Left ventricle myocardium inferior (tissue), 1 donor: ENCODE measurements at regions not wholly inside any gene's neighbourhood (a gene's known extent, or its start where the extent isn't known, plus 50 kb on each side); places are given as distances from the start of the nearest gene placed in this dataset.

Source experiments
- DNase-seq: peaks from one replicate; pipeline ENCODE4 v3.0.0-alpha.2; 2020
- H3K27ac ChIP-seq: fragments of 200-600 bp; replicated peaks from 2 replicates; pipeline ENCODE4 v1.8.0; 2021
- H3K27me3 ChIP-seq: fragments of 200-600 bp; 2 replicates; pipeline ENCODE4 v1.8.0; 2021; ENCODE audit warnings: low read depth
- H3K36me3 ChIP-seq: fragments of 200-600 bp; 2 replicates; pipeline ENCODE4 v1.8.0; 2021
- H3K4me1 ChIP-seq: fragments of 200-600 bp; 2 replicates; pipeline ENCODE4 v1.8.0; 2021
- H3K4me3 ChIP-seq: fragments of 200-600 bp; 2 replicates; pipeline ENCODE4 v1.8.0; 2021; ENCODE audit warnings: mild to moderate bottlenecking, moderate library complexity
- H3K9me3 ChIP-seq: fragments of 200-600 bp; replicated peaks from 2 replicates; pipeline ENCODE4 v1.8.0; 2021
- intact Hi-C: fragments of 100-400 bp; cut with micrococcal nuclease; formaldehyde crosslinking; loops from one replicate; pipeline ENCODE4 v1.11.0; 2022
- TF ChIP-seq, protein P1 (sequence below): fragments of 200-600 bp; IDR thresholded peaks from 2 replicates; pipeline ENCODE4 v1.8.0; 2021; ENCODE audit warnings: antibody characterized with exemption, mild to moderate bottlenecking, borderline replicate concordance
- donor health status: DM: no; HTN: yes; CAD: no; lungs with severe emphysema.

DNA sequence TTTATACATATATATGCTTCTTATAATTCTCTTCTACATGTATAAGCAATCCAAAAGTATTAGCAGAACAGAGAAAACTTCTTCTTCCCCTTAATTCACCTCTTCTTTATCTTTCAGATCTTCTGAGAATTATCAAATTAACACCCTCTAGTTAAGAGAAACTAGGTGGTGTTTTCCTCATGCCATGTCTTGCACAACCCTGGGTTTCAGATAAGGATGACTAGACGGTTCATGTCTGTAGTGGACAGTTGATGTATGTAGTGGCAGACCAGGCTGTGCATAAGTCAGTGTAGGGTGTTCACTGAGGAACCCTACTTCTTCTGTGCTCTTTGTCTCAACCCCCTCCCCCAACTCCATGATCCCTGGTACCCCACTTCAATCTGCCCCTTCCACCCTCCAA, 187.3 kb downstream of the SAMD5 start:
- Histone ChIP-seq H3K36me3 (no peaks in the 10 kb centered on the region), H3K27ac (no peak overlapping the region), H3K9me3 (no peaks in the 10 kb centered on the region), H3K4me3 (no peak overlapping the region), H3K4me1 (no peaks in the 10 kb centered on the region), H3K27me3 (no peaks in the 10 kb centered on the region)
- TF ChIP-seq, protein P1, sequence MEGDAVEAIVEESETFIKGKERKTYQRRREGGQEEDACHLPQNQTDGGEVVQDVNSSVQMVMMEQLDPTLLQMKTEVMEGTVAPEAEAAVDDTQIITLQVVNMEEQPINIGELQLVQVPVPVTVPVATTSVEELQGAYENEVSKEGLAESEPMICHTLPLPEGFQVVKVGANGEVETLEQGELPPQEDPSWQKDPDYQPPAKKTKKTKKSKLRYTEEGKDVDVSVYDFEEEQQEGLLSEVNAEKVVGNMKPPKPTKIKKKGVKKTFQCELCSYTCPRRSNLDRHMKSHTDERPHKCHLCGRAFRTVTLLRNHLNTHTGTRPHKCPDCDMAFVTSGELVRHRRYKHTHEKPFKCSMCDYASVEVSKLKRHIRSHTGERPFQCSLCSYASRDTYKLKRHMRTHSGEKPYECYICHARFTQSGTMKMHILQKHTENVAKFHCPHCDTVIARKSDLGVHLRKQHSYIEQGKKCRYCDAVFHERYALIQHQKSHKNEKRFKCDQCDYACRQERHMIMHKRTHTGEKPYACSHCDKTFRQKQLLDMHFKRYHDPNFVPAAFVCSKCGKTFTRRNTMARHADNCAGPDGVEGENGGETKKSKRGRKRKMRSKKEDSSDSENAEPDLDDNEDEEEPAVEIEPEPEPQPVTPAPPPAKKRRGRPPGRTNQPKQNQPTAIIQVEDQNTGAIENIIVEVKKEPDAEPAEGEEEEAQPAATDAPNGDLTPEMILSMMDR = no peak
- intact Hi-C loops = no loop called here
- no peak for DNase-seq

DNA sequence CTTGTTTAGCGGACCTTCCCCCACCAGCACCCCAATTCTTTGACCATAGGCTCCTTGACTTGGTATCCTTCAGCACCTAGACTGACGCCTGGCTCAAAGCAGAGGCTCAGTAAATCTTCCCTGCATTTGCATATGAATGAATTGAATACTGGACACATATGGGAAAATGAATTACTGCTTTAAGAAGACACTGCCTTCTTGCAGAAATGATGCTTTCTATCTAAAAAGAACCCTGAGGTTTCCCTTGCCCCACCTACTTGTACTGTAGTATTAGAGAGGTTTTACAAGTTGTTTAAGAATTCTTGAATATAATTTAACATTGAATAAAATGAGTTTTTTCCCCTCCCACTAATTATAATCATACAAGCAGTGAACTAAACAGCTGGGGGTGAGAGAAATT, 190.7 kb downstream of the SAMD5 start:
- no peaks in the 10 kb centered on the region for H3K4me1 ChIP-seq
- H3K27me3 ChIP-seq = no peaks in the 10 kb centered on the region
- intact Hi-C loops = no loop called here
- H3K36me3 ChIP-seq = no peaks in the 10 kb centered on the region
- H3K4me3 ChIP-seq = no peak overlapping the region
- no peak overlapping the region for H3K27ac ChIP-seq
- TF ChIP-seq, protein P1 = no peak
- no peak for DNase-seq
- H3K9me3 ChIP-seq = no peaks in the 10 kb centered on the region

DNA sequence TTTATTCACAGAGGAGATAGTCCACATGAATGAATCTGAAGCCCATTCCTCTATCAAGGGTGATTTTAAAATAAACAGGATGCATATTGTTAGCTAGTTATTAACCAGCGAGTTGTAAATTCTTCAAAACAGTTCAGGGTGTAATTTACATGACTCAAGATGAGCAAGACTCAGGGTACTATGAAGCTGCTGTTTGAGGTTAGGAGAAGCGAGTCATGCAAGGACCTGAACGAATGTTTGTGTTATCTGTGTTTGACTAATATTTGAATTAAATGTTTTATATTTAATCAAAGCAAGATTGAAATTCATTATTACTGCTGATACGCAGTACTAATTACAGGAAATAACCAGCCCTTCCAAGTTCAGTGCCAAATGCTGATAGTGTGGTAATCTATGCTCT, 191.1 kb downstream of the SAMD5 start:
- Histone ChIP-seq H3K36me3 (no peaks in the 10 kb centered on the region), H3K4me3 (no peak overlapping the region), H3K4me1 (no peaks in the 10 kb centered on the region), H3K27ac (no peak overlapping the region), H3K27me3 (no peaks in the 10 kb centered on the region), H3K9me3 (no peaks in the 10 kb centered on the region)
- intact Hi-C loops = no loop called here
- TF ChIP-seq, protein P1 = no peak
- no peak for DNase-seq

DNA sequence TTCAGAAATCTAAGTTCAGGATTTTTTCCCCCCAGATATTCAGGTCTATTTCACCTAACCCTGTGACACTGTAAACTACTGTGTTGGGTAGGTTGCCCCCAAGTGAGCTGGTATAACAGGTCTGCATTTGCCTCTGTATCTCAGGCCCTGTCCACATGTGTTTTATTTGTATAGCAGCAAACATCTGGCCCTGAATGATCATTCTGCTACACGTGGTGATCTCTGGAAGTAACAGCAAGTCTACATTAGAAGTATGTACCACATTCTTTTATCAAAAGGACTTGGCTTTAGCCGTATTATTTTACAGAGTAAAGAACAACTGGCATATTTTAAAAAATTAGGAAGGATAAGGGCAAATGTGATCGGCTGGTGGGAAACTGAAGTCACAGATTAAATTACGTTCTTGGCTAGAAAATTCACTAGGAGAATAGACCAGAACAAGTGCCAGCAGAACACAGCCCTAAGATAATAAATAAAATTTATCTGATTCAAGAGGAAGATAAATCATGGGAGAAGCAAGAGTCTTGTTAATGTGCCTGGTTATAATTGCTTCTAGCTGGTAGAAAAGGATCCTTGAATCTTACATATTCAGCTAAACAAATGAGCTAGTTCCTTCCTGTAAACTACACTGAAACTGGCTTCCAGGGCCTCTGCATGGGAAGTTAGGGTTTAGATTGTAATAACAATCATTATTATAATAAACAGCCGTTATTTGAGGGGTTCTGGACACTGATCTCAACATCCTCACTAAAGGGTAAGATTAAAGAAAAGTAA, 192.1 kb downstream of the SAMD5 start:
- intact Hi-C loops = no loop called here
- H3K27ac ChIP-seq = no peak overlapping the region
- H3K9me3 ChIP-seq = no peaks in the 10 kb centered on the region
- DNase-seq = no peak
- H3K4me1 ChIP-seq = no peaks in the 10 kb centered on the region
- TF ChIP-seq, protein P1 = no peak
- H3K36me3 ChIP-seq = no peaks in the 10 kb centered on the region
- no peaks in the 10 kb centered on the region for H3K27me3 ChIP-seq
- H3K4me3 ChIP-seq = no peak overlapping the region

DNA sequence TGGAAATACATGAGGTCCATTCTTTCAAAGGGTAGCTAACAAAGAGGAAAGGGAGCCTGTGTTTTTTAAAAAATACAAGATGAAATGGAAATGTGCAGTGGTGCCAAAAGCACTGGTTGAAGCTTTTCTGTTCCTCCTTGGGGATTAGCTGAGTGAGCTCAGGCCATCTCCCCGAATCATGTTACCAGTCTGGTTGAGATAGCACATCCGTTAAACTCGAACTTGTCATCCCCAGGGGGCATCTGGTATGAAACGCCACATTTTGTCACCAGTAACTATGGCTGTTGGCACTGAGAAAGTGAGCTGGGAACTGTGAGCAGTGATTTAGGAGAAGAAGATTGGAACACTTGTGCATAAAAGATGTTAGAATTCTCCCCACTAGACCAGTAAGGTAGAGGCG, 196.2 kb downstream of the SAMD5 start:
- TF ChIP-seq, protein P1 = no peak
- intact Hi-C loops = no loop called here
- no peaks in the 10 kb centered on the region for H3K36me3 ChIP-seq
- no peaks in the 10 kb centered on the region for H3K27me3 ChIP-seq
- no peak for DNase-seq
- H3K4me1 ChIP-seq = no peaks in the 10 kb centered on the region
- H3K9me3 ChIP-seq = no peaks in the 10 kb centered on the region
- no peak overlapping the region for H3K27ac ChIP-seq
- H3K4me3 ChIP-seq = no peak overlapping the region
